GM12873 (cell line): ENCODE measurements at regions not wholly inside any gene's neighbourhood (a gene's known extent, or its start where the extent isn't known, plus 50 kb on each side); places are given as distances from the start of the nearest gene placed in this dataset.

Source experiments
- CTCF ChIP-seq: IDR thresholded peaks from 2 replicates; pipeline ENCODE4 v1.5.1; 2012; ENCODE audit warnings: low read depth, mild to moderate bottlenecking, moderate library complexity, low read length, control low read depth; ENCODE audit not compliant: insufficient read depth; ENCODE audit errors: missing control alignments

- TF ChIP-seq CTCF: no peak
Observed at GRCh38 chr4:64121803-64122202, 287.4 kb downstream of the TECRL start.

- TF ChIP-seq CTCF: no peak
Observed at GRCh38 chr4:64105903-64106302, 303.3 kb downstream of the TECRL start.

GRCh38 chr4:64095398-64095797 is 313.9 kb downstream of the TECRL start:
- TF ChIP-seq CTCF: no peak

GRCh38 chr4:64079316-64079715 is 329.9 kb downstream of the TECRL start:
- no peak for TF ChIP-seq CTCF

GRCh38 chr4:64068096-64068495 is 341.2 kb downstream of the TECRL start:
- TF ChIP-seq CTCF: no peak

- no peak for TF ChIP-seq CTCF
Observed at GRCh38 chr4:64062991-64063390, 346.3 kb downstream of the TECRL start.

- no peak for TF ChIP-seq CTCF
Observed at GRCh38 chr4:64022560-64022959, 386.7 kb downstream of the TECRL start.
